Sigmoid colon (tissue), 3 donors: ENCODE measurements at regions not wholly inside any gene's neighbourhood (a gene's known extent, or its start where the extent isn't known, plus 50 kb on each side); places are given as distances from the start of the nearest gene placed in this dataset.

ENCODE experiments used
- CTCF ChIP-seq, 4 experiments: fragments of 450-650 bp in 3 of 4; fragments of 200-600 bp in 1 of 4; IDR thresholded peaks; one replicate each; pipeline ENCODE4 v1.5.1; 2016 to 2019; ENCODE audit warnings: antibody characterized with exemption in 4 of 4, mild to moderate bottlenecking in 3 of 4, moderate library complexity in 2 of 4
- POLR2A ChIP-seq, 2 donors: fragments of 450-650 bp; IDR thresholded peaks; one replicate each; pipeline ENCODE4 v1.6.1; 2016; ENCODE audit warnings: antibody characterized with exemption in 2 of 2, mild to moderate bottlenecking in 2 of 2, moderate library complexity in 2 of 2

- no peak for TF ChIP-seq CTCF (IDR thresholded peaks at IDR 0.05)
- TF ChIP-seq POLR2A (IDR thresholded peaks at IDR 0.05): no peak
These were observed 77.1 kb upstream of the SLC4A11 start for GRCh38 chr20:3316136-3316535.
